ENCODE measurements at regions not wholly inside any gene's neighbourhood (a gene's known extent, or its start where the extent isn't known, plus 50 kb on each side); places are given as distances from the start of the nearest gene placed in this dataset.

DNA sequence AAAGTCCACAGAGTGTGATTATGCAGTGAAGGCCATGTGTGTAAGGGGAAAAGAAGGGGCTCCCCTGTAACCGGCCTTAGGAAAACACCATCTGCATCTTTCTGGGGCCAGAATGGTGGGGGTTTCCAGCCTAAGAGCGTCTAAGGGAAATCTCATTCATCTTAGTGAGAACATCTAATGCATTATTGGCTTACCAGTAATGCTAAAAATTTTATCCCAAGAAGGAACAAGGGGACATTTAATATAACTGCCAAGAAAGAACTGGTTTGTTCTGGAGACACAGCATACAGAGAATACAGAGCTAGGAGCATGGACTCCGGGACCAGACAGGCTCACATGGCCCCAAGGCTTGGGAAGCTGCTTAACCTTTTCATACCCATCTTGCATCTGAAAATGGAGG lies 58.3 kb upstream of the DSCAM start:
- Histone ChIP-seq H3K36me3 (ENCODE audit: control insufficient read depth, low read length) (no peaks in the 10 kb centered on the region), H3K4me1 (ENCODE audit: control insufficient read depth, low read length) (no peaks in the 10 kb centered on the region), H3K27ac (ENCODE audit: low read depth, low read length) (no peak overlapping the region), H3K9me2 (replicated peaks; ENCODE audit: control insufficient read depth, low read length) (no peaks in the 10 kb centered on the region), H3K4me3 (ENCODE audit: low read length) (no peak overlapping the region), H4K20me1 (ENCODE audit: control insufficient read depth, insufficient read depth, low read depth, low read length) (no peaks in the 10 kb centered on the region), H3K27me3 (ENCODE audit: control insufficient read depth, low read length) (no peaks in the 10 kb centered on the region), H3K9me3 (ENCODE audit: control insufficient read depth, insufficient read depth, low read length) (peaks cover 23% of the 10 kb centered on the region; the same call in 1 of the 2 replicates), H3F3A (ENCODE audit: control insufficient read depth, insufficient read depth) (no peaks in the 10 kb centered on the region), H3K79me2 (ENCODE audit: control insufficient read depth, low read length) (no peaks in the 10 kb centered on the region), H3K4me2 (ENCODE audit: low read length) (no peak overlapping the region)
- TF ChIP-seq EZH2phosphoT487 (IDR thresholded peaks at IDR 0.05; ENCODE audit: borderline replicate concordance, low read length): no peak
- TF ChIP-seq, protein P1, sequence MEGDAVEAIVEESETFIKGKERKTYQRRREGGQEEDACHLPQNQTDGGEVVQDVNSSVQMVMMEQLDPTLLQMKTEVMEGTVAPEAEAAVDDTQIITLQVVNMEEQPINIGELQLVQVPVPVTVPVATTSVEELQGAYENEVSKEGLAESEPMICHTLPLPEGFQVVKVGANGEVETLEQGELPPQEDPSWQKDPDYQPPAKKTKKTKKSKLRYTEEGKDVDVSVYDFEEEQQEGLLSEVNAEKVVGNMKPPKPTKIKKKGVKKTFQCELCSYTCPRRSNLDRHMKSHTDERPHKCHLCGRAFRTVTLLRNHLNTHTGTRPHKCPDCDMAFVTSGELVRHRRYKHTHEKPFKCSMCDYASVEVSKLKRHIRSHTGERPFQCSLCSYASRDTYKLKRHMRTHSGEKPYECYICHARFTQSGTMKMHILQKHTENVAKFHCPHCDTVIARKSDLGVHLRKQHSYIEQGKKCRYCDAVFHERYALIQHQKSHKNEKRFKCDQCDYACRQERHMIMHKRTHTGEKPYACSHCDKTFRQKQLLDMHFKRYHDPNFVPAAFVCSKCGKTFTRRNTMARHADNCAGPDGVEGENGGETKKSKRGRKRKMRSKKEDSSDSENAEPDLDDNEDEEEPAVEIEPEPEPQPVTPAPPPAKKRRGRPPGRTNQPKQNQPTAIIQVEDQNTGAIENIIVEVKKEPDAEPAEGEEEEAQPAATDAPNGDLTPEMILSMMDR (IDR thresholded peaks at IDR 0.05; ENCODE audit: low read depth, low read length, poor library complexity, severe bottlenecking): no peak

DNA sequence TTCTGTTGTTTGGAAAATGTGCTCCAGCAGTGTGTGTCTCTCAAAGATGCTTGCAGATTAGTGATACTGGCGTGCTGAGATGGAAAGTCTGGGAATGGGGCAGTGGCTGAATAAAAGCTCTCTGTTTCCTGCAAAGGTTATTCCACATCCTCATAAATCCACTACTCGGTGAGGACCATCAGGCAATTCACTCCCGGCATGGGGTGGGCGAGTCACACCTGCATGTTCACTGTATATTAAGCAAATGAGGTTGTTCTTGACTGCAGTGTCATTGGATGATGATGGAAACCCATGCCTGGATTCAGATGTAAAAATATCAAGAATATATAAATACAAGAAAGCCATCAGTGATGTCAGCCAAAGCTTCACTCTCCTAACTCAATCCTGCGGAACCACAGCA lies 65.4 kb upstream of the DSCAM start:
- no peak overlapping the region for H3K4me3 ChIP-seq (ENCODE audit: low read length)
- TF ChIP-seq, protein P1 (IDR thresholded peaks at IDR 0.05; ENCODE audit: low read depth, low read length, poor library complexity, severe bottlenecking): no peak
- no peak for TF ChIP-seq EZH2phosphoT487 (IDR thresholded peaks at IDR 0.05; ENCODE audit: borderline replicate concordance, low read length)
- no peaks in the 10 kb centered on the region for H3K79me2 ChIP-seq (ENCODE audit: control insufficient read depth, low read length)
- no peaks in the 10 kb centered on the region for H3K36me3 ChIP-seq (ENCODE audit: control insufficient read depth, low read length)
- H4K20me1 ChIP-seq (ENCODE audit: control insufficient read depth, insufficient read depth, low read depth, low read length): no peaks in the 10 kb centered on the region
- no peak overlapping the region for H3K27ac ChIP-seq (ENCODE audit: low read depth, low read length)
- no peaks in the 10 kb centered on the region for H3K27me3 ChIP-seq (ENCODE audit: control insufficient read depth, low read length)
- no peak overlapping the region for H3K4me2 ChIP-seq (ENCODE audit: low read length)
- no peaks in the 10 kb centered on the region for H3F3A ChIP-seq (ENCODE audit: control insufficient read depth, insufficient read depth)
- H3K9me2 ChIP-seq (replicated peaks; ENCODE audit: control insufficient read depth, low read length): no peaks in the 10 kb centered on the region
- H3K9me3 ChIP-seq (ENCODE audit: control insufficient read depth, insufficient read depth, low read length): peaks cover 19% of the 10 kb centered on the region; the same call in 1 of the 2 replicates
- H3K4me1 ChIP-seq (ENCODE audit: control insufficient read depth, low read length): no peaks in the 10 kb centered on the region

DNA sequence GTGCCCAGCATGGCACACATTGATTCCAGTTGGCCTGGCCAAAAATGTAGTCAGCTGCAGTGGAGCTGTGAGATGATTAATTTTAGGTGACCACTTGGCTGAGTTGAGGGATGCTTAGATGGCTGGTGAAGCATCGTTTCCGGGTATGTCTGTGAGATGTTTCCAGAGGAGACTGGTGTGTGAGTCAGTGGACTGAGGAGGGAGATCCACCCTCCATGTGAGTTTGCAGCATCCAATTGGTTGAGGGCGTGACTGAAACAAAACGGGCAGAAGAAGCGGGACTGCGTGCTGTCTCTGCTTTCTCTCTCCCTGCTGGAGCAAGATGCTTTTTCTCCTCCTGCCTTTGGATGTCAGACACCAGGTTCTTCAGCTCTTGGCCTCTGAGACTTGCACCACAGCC lies 68.2 kb upstream of the DSCAM start:
- peaks cover 12% of the 10 kb centered on the region; the same call in 1 of the 2 replicates for H3K9me3 ChIP-seq (ENCODE audit: control insufficient read depth, insufficient read depth, low read length)
- no peak for TF ChIP-seq EZH2phosphoT487 (IDR thresholded peaks at IDR 0.05; ENCODE audit: borderline replicate concordance, low read length)
- TF ChIP-seq, protein P1 (IDR thresholded peaks at IDR 0.05; ENCODE audit: low read depth, low read length, poor library complexity, severe bottlenecking): no peak

More for the DNA sequence above, 68.2 kb upstream of the DSCAM start:
- Histone ChIP-seq H3K27ac (ENCODE audit: low read depth, low read length) (no peak overlapping the region), H3K4me3 (ENCODE audit: low read length) (no peak overlapping the region), H3K9me2 (replicated peaks; ENCODE audit: control insufficient read depth, low read length) (no peaks in the 10 kb centered on the region), H3K4me2 (ENCODE audit: low read length) (no peak overlapping the region), H3K4me1 (ENCODE audit: control insufficient read depth, low read length) (no peaks in the 10 kb centered on the region), H4K20me1 (ENCODE audit: control insufficient read depth, insufficient read depth, low read depth, low read length) (no peaks in the 10 kb centered on the region), H3F3A (ENCODE audit: control insufficient read depth, insufficient read depth) (no peaks in the 10 kb centered on the region), H3K27me3 (ENCODE audit: control insufficient read depth, low read length) (no peaks in the 10 kb centered on the region), H3K36me3 (ENCODE audit: control insufficient read depth, low read length) (no peaks in the 10 kb centered on the region), H3K79me2 (ENCODE audit: control insufficient read depth, low read length) (no peaks in the 10 kb centered on the region)

Measured in DOHH2 (cell line).